MM.1S (cell line): ENCODE measurements at regions not wholly inside any gene's neighbourhood (a gene's known extent, or its start where the extent isn't known, plus 50 kb on each side); places are given as distances from the start of the nearest gene placed in this dataset.

Source experiments
- EZH2phosphoT487 ChIP-seq: fragments of 300-600 bp; sonication (generic); IDR thresholded peaks from 2 replicates; pipeline ENCODE4 v1.6.1; 2018; ENCODE audit warnings: antibody characterized with exemption, low read length
- TF ChIP-seq, protein P1 (sequence below): fragments of 300-600 bp; sonication (generic); IDR thresholded peaks from 2 replicates; pipeline ENCODE4 v1.5.1; 2016; ENCODE audit warnings: antibody characterized with exemption, low read length, mixed read lengths

DNA sequence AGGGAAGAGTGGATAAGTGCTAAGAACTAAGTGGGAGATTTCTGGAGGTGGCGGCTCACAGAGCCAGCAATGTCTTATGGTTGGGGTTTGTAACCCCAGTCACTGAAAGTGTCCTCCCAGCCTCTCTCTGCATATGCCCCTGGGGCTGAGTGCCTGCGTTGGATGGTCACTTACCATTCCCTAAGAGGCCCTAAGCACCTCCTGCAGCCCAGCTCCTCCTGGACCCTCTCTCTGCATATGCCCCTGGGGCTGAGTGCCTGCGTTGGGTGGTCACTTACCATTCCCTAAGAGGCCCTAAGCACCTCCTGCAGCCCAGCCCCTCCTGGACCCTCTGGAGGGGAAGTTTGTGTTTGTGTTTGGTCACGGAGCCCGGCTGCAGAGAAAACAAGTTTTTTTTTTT is 425.8 kb downstream of the TMEM121 start:
- TF ChIP-seq, protein P1, sequence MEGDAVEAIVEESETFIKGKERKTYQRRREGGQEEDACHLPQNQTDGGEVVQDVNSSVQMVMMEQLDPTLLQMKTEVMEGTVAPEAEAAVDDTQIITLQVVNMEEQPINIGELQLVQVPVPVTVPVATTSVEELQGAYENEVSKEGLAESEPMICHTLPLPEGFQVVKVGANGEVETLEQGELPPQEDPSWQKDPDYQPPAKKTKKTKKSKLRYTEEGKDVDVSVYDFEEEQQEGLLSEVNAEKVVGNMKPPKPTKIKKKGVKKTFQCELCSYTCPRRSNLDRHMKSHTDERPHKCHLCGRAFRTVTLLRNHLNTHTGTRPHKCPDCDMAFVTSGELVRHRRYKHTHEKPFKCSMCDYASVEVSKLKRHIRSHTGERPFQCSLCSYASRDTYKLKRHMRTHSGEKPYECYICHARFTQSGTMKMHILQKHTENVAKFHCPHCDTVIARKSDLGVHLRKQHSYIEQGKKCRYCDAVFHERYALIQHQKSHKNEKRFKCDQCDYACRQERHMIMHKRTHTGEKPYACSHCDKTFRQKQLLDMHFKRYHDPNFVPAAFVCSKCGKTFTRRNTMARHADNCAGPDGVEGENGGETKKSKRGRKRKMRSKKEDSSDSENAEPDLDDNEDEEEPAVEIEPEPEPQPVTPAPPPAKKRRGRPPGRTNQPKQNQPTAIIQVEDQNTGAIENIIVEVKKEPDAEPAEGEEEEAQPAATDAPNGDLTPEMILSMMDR: no peak
- TF ChIP-seq EZH2phosphoT487: no peak
